ENCODE measurements at regions not wholly inside any gene's neighbourhood (a gene's known extent, or its start where the extent isn't known, plus 50 kb on each side); places are given as distances from the start of the nearest gene placed in this dataset.

- TF ChIP-seq EZH2 (IDR thresholded peaks at IDR 0.05; ENCODE audit: insufficient read depth, poor library complexity, severe bottlenecking) (no peak), EZH2phosphoT487 (IDR thresholded peaks at IDR 0.05; ENCODE audit: insufficient read depth, low read depth) (no peak)
Observed at GRCh38 chr3:117068301-117068700, 358.7 kb downstream of the TUSC7 start.

All from GM23248 (cell line).